ENCODE measurements at regions not wholly inside any gene's neighbourhood (a gene's known extent, or its start where the extent isn't known, plus 50 kb on each side); places are given as distances from the start of the nearest gene placed in this dataset.

DNA sequence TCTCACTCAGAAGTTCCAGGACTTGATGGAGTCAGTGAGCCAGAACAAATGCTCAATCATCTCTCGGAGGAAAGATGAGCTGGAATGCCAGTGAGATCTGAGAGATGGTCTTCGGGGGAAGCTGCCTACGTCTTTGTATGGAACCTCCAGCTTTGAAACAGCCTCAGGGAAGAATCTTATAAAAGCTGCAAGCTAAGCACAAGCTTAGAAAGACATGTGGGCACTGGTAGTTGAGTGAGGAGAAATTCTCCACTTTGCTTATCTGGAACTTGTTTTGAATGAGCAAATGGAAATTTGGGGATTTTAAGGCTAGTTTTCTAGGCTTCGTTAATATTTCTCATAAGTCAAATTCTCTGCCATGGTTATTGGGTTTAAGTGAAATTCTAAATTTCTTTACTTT, 594.4 kb downstream of the QKI start:
- Histone ChIP-seq H3K27me3 (ENCODE audit: control insufficient read depth in 1 of 2, insufficient read depth in 2 of 2, low read length in 2 of 2) (peaks cover 0 to 5% of the 10 kb centered on the region in 2 experiments; a peak in 1 of 5 replicates), H3K36me3 (replicated peaks in 1 of 2; ENCODE audit: control insufficient read depth in 1 of 2, insufficient read depth in 2 of 2, low read length in 2 of 2) (no peaks in the 10 kb centered on the region), H2AFZ (ENCODE audit: low read length) (peak overlapping the region; percentile 33), H3K27ac (ENCODE audit: extremely low read length, insufficient read depth, low read length) (no peak overlapping the region), H3K4me3 (replicated peaks in 1 of 3; ENCODE audit: insufficient read depth in 1 of 3, low read depth in 2 of 3, low read length in 3 of 3) (no peak overlapping the region), H3K4me2 (ENCODE audit: low read depth, low read length) (no peak overlapping the region), H3K9ac (ENCODE audit: insufficient read depth, low read depth, low read length) (no peak overlapping the region), H3K4me1 (ENCODE audit: insufficient read depth, low read length) (no peaks in the 10 kb centered on the region), H3K79me2 (ENCODE audit: insufficient read depth, low read length) (no peaks in the 10 kb centered on the region), H4K20me1 (ENCODE audit: insufficient read depth, low read length) (no peaks in the 10 kb centered on the region), H3K9me3 (ENCODE audit: low read length) (no peaks in the 10 kb centered on the region)
- FAIRE-seq (no peak), DNase-seq (ENCODE audit: low spot score) (no peak), ATAC-seq (no peak)
- in situ Hi-C loops (cut with HindIII; ENCODE audit: extremely low pct_ligation_motif_present, low pct_unique_long_range_greater_than_20kb) (no loop called here), intact Hi-C loops (cut with micrococcal nuclease; ENCODE audit: unreplicated experiment) (no loop called here)
- CTCF ChIA-PET (ENCODE audit: low intra/inter-chr PET ratio, low total read pairs) = no interaction called here
- TF ChIP-seq KLF16 (CRISPR knock-in tag; IDR thresholded peaks at IDR 0.05) = no peak
- TF ChIP-seq ZNF761 (CRISPR knock-in tag; conservative IDR thresholded peaks at IDR 0.05) = no peak
- TF ChIP-seq ZBTB38 (CRISPR knock-in tag; IDR thresholded peaks at IDR 0.05) = no peak
- no peak for TF ChIP-seq MLLT10 (CRISPR knock-in tag; IDR thresholded peaks at IDR 0.05)
- TF ChIP-seq, protein P1, sequence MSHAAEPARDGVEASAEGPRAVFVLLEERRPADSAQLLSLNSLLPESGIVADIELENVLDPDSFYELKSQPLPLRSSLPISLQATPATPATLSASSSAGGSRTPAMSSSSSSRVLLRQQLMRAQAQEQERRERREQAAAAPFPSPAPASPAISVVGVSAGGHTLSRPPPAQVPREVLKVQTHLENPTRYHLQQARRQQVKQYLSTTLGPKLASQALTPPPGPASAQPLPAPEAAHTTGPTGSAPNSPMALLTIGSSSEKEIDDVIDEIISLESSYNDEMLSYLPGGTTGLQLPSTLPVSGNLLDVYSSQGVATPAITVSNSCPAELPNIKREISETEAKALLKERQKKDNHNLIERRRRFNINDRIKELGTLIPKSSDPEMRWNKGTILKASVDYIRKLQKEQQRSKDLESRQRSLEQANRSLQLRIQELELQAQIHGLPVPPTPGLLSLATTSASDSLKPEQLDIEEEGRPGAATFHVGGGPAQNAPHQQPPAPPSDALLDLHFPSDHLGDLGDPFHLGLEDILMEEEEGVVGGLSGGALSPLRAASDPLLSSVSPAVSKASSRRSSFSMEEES (CRISPR knock-in tag; IDR thresholded peaks at IDR 0.05) = no peak
- no peak for TF ChIP-seq TBX2 (CRISPR knock-in tag; IDR thresholded peaks at IDR 0.05; ENCODE audit: borderline replicate concordance)
- TF ChIP-seq MEIS2 (CRISPR knock-in tag; IDR thresholded peaks at IDR 0.05) = no peak
- TF ChIP-seq NR2F2 (IDR thresholded peaks at IDR 0.05; ENCODE audit: borderline replicate concordance, low read depth) = no peak
- no peak for TF ChIP-seq MZF1 (CRISPR knock-in tag; IDR thresholded peaks at IDR 0.05; ENCODE audit: borderline replicate concordance)
- no peak for TF ChIP-seq ZNF383 (CRISPR knock-in tag; IDR thresholded peaks at IDR 0.05; ENCODE audit: borderline replicate concordance)
- TF ChIP-seq, protein P2, sequence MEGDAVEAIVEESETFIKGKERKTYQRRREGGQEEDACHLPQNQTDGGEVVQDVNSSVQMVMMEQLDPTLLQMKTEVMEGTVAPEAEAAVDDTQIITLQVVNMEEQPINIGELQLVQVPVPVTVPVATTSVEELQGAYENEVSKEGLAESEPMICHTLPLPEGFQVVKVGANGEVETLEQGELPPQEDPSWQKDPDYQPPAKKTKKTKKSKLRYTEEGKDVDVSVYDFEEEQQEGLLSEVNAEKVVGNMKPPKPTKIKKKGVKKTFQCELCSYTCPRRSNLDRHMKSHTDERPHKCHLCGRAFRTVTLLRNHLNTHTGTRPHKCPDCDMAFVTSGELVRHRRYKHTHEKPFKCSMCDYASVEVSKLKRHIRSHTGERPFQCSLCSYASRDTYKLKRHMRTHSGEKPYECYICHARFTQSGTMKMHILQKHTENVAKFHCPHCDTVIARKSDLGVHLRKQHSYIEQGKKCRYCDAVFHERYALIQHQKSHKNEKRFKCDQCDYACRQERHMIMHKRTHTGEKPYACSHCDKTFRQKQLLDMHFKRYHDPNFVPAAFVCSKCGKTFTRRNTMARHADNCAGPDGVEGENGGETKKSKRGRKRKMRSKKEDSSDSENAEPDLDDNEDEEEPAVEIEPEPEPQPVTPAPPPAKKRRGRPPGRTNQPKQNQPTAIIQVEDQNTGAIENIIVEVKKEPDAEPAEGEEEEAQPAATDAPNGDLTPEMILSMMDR (CRISPR knock-in tag; IDR thresholded peaks at IDR 0.05) = no peak
- no peak for TF ChIP-seq JUN (CRISPR knock-in tag; IDR thresholded peaks at IDR 0.05)
- no peak for TF ChIP-seq ZNF530 (CRISPR knock-in tag; IDR thresholded peaks at IDR 0.05; ENCODE audit: low read depth)
- TF ChIP-seq ATRX (CRISPR knock-in tag; IDR thresholded peaks at IDR 0.05; ENCODE audit: borderline replicate concordance) = no peak
- no peak for TF ChIP-seq JUND (CRISPR knock-in tag; IDR thresholded peaks at IDR 0.05)
- TF ChIP-seq, protein P3, sequence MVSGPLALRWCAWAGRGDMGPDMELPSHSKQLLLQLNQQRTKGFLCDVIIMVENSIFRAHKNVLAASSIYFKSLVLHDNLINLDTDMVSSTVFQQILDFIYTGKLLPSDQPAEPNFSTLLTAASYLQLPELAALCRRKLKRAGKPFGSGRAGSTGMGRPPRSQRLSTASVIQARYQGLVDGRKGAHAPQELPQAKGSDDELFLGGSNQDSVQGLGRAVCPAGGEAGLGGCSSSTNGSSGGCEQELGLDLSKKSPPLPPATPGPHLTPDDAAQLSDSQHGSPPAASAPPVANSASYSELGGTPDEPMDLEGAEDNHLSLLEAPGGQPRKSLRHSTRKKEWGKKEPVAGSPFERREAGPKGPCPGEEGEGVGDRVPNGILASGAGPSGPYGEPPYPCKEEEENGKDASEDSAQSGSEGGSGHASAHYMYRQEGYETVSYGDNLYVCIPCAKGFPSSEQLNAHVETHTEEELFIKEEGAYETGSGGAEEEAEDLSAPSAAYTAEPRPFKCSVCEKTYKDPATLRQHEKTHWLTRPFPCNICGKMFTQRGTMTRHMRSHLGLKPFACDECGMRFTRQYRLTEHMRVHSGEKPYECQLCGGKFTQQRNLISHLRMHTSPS (CRISPR knock-in tag; IDR thresholded peaks at IDR 0.05; ENCODE audit: low read depth) = no peak
- TF ChIP-seq SRSF1 (optimal IDR thresholded peaks at IDR 0.05; ENCODE audit: low read depth, low read length) = no peak
- 4% methylated on average over 4 of the region's 4 CpGs for WGBS (ENCODE audit: low lambda C conversion rate)
- POLR2A ChIA-PET = no interaction called here
- BruUV-seq (replicated peaks) = no TSS peak

All from HepG2 (cell line).